NCI-H226 (cell line): ENCODE measurements at regions not wholly inside any gene's neighbourhood (a gene's known extent, or its start where the extent isn't known, plus 50 kb on each side); places are given as distances from the start of the nearest gene placed in this dataset.

Experiments
- DNase-seq: peaks from one replicate; pipeline ENCODE4 v3.0.0-alpha.2; 2015

GRCh38 chr12:107537464-107538119 lies 148.0 kb upstream of the PWP1 start:
- DNase-seq = no peak

DNA sequence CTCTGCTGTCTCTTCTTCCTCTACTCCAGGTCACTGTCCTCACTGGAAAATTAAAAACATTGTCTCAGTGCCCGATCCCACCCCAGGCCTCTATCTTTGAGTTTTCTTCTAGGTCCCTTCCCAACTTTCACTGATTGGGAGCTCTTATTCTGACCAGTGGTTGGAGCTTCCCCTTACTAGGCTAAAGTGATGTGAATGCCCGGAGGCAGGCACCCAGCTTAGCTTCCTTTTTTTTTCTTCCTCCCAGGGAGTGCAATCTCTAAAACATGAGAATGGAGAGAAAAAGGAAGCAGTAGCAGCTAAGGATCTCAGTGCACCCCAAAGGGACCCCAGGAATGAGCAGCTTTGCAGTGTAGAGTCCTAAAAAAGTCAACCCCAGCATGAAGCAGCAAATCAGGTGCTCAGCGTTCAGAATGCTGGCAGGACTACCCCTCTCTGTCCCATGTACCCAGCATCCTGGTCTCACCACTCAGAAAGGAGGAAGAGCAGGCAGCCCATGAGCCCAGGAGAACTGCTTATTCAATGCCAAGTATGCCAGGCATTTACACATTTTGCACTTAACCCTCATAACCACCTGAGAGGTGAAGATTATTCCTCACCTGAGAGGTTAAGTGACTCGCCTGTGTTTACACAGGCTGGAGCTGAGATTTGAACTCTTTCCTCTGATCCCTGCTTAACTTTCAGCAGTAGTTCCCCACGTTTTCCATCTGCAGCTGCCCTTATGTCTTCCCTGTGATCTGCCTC lies 146.2 kb upstream of the PWP1 start:
- no peak for DNase-seq

DNA sequence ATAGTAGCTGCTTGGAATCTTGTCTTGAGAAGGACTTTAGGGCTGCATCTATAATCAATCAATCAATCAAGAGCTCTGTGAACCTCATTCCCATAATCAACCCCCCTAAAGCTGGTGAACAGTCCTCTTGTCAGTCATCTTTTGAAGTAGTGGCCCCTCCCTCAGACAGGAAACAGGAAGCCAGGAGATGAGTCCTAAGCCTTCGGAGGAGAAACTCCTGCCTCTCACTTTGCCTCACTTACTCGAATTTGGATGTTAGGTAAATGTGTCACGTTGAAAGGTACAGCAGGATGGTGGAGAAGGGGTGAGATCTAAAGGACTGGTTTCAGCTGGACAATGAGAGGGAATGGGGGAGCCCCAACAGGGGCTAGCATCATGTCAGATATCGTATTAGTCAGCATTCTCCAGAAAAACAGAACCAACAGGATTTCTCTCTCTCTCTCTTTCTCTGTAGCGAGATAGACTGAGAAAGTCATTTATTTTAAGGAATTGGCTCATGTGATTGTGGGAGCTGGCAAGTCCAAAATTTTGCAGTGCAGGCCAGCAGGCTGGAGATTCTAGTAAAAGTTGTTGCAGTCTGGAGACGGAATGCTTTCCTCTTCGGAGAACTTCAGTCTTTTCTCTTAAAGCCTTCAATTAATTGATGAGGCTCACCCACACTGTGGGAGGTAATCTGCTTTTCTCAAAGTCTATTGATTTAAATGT lies 144.4 kb upstream of the PWP1 start:
- DNase-seq = no peak

GRCh38 chr12:107543416-107543815 lies 142.2 kb upstream of the PWP1 start:
- DNase-seq = no peak

- DNase-seq = no peak
Observed at GRCh38 chr12:107543841-107544240, 141.8 kb upstream of the PWP1 start.

GRCh38 chr12:107544937-107545336 lies 140.7 kb upstream of the PWP1 start:
- no peak for DNase-seq

DNA sequence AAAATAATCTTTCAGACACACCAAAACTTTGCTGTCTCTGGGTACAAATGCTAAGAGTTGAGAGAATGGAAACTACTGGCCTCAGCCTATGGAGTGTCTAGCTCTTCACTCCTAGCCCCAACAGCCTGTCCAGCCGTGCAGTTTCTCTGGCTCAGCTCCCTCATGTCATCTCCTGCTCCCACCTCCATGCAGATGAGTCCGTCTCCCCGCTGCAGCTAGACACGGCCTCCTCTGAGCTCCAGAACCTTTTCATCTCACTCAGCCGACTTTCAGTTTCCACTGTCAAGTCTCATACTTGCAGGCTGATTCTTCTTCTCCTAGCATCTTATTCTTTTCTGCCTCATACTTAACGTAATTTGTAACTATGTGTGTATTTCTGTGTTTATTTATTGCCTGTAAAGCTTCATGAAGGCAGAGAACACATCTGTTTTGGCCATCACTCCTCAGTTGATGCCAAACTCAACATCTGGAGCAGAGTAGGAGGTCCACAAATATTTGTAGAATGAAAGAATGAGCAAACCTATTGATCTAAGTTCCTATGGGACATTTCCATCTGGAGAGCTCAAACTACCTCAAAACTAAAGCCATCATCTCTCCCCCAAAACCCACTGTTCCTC lies 139.8 kb upstream of the PWP1 start:
- no peak for DNase-seq

DNA sequence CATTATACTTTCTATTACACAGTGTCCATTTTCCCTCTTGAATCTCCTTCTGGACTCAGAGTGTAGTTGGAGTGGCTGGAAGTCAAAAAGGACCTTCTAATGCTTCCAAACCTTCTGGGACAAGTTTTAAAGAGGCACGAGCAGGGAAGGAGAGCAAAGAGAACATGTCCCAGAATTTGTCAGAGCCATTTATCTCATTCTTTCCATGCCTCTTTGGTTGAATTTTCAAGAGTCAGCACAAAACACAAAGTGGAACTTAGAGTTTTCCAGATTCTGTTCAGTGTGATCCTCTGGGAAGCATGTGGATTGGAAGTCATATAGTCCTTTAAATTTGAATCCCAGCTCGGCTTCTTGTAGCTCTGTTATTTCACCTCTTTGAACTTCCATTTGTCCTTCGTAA lies 138.2 kb upstream of the PWP1 start:
- DNase-seq = no peak

DNA sequence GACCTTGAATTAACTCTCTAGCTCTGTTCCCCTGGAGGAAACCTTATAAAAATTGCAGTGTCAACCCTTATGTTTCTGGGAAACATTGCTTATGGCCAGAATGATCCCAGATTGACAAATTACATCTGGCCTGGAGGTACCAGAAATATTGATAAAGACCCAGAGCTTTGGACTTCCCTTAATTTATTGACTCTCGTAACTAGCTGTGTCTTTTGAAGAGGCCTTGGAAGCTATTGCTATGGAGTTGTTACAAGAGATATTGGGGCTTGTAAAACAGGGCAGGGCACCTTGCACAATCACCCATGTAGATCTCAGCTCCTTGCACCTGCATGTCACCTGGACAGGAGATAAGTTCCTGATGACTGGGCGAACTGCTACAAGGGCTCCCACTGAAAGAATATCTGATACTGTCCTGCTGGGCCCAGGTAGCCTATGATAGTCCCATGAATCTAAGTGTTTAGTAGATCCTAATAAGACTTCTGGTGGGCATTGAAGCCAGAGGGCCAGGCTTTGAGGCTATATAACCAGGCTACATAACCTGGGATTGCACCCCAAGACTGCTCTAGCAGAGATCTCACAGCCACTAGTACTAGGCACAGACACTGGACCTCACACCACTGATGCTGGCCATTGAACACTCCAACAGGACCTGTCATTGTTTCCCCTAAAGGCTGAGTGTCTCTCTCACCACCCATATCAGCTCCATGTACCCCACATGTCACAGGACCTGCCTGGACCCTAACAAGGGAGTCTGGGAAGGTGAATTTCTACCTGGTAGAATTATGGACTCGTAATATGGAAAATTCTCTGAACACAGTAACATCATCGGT lies 135.7 kb upstream of the PWP1 start:
- no peak for DNase-seq

DNA sequence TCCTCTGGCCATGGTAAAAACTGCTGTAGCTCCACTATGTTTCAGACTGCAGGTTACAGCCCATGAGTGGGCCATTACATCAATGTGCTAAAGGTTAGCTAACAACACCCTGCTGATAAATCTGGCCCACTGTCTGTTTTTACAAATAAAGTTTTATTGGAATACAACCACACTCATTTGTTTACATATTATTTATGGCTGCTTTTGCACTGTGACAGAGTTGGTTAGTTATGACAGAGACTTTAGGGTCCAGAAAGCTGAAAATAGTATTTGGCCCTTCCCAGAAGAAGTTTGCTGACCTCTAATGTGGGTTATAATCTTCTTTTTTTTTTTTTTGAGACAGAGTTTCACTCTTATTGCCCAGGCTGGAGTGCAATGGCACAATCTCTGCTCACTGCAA lies 134.2 kb upstream of the PWP1 start:
- DNase-seq = no peak

DNA sequence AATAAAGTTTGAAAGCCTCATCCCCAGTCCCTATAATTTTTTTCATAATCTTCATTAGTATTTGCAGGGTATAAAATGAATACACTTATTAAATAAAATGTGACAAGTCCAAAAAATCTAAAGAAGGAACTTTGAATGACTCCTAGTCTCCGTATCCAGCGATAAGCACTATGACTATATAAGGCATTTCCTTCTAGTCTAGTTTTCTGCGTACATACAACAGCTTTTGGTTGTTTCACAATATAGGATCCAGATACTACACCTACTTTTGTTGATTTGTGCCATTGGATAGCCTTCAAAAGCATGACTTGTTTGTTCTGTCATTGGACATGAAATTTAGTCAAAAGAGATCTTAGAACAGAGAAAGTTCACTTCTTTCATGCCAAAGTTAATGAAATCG lies 133.3 kb upstream of the PWP1 start:
- DNase-seq = no peak

- no peak for DNase-seq
Observed at GRCh38 chr12:107553211-107553765, 132.3 kb upstream of the PWP1 start.

DNA sequence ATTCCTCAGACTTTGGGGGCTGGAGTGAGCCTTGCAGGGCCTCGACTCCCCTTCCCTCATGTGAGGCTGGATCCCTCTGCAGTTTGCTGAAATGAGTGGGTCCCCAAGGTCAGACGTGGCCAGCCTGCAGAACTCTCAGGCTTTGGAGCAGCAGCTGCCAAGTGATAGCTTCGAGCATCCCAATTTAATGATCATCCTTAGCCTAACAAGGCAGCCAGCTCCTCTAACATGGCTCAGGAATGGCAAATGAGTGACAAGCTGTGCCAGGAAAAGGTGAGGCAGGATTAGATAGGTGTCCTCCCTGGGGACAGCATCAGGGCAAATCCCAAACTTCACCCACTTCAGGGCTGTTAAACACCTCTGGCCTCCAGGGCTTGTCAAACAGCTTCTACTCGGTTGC lies 130.7 kb upstream of the PWP1 start:
- DNase-seq = no peak

DNA sequence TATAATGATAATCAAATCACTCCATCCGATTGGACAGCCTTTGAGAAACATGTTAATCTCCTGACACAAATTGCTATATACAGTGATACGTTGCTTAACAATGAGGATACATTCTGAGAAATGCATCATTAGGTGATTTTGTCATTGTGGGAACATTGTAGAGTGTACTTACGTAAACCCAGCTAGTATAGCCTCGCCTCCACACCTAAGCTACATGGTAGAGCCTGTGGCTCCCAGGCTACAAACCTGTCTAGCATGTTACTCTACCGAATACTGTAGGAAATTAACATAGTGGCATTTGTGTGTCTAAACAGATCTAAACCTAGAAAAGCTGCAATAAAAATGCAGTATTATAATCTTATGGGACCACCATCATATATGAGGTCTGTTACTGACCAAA lies 128.6 kb upstream of the PWP1 start:
- no peak for DNase-seq

DNA sequence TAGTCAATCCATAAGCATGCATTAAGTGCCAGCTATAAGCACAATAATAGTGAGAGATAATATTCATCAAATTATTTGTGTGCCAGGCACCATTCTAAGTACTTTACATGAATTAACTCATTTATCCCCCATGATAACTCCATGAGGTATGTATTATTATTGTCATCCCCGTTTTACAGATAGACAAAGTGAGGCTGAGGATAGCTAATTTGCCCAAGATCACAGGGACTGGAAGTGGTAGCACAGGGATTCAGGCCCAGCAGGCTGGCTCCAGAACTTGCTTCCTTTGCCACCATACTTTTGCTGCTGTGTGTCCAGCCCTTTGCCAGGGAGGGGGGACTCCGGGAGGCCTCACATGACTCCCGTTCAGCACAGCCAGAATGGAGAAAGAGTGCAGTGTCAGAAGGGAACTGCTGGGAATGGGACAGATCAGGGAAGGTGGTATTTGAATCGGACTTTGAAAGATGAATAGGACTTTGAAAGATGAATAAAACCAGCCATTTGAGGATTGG lies 128.0 kb upstream of the PWP1 start:
- no peak for DNase-seq

GRCh38 chr12:107558141-107558815 lies 127.3 kb upstream of the PWP1 start:
- no peak for DNase-seq

DNA sequence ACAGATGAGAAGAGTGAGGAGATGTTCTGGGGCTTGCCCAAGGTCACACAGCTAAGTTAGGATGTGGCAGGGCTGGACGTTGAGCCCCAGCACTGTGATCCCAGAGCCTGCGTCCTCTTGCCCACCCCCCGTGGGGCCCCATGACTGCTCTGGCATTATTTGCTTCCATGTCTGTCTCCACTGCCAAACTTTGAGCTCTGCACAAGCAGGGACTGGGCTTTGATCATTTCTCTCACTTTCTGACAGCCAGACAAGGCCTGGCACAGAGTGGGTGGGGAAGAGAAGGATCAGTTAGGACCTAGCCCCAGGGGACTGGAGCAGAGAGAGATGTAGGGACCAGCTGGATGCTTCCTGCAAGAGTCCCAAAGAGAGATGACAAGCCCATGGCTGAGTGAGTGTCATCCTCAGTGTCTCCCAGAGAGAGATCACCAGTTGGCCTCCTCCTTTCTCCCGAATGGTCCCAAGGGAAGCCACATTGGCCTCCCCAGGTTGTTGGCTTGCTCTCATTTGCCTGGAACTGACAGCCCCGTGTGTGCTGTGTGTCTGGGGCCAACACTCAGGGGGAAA lies 126.7 kb upstream of the PWP1 start:
- DNase-seq = no peak

GRCh38 chr12:107560165-107560898 lies 125.3 kb upstream of the PWP1 start:
- no peak for DNase-seq

GRCh38 chr12:107560899-107561285 lies 124.7 kb upstream of the PWP1 start:
- DNase-seq = no peak

DNA sequence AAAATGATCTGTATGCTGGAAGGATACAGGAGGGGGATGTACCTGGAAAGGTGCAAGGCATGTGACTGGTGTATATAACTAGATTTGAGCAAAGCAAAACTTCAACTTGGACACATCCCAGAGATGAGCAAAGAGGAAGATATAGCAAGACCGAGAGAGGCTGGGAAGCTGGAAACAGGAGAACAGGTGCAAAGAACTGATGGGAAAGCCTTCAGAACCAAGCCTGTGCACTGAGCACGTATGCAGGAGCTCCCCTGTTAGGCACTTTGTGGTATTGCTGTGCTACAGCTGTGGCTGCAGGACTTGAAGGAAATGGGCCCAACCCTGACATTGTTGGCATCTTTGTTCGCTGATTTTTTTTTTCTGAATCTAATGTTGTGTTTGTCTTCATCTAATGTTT lies 120.7 kb upstream of the PWP1 start:
- DNase-seq = no peak

GRCh38 chr12:107565551-107565950 lies 120.0 kb upstream of the PWP1 start:
- no peak for DNase-seq
